Breast epithelium (tissue), 4 donors: ENCODE measurements at regions not wholly inside any gene's neighbourhood (a gene's known extent, or its start where the extent isn't known, plus 50 kb on each side); places are given as distances from the start of the nearest gene placed in this dataset.

Experiments
- DNase-seq, 2 donors: peaks; one replicate each; pipeline ENCODE4 v3.0.0-alpha.2; 2019; ENCODE audit warnings: low spot score in 2 of 2
- H3K27ac ChIP-seq, 2 donors: fragments of 200-600 bp; sonication (generic) in 1 of 2; one replicate each; pipeline ENCODE4 v1.5.1; 2016 to 2019; ENCODE audit warnings: mild to moderate bottlenecking in 1 of 2
- H3K27me3 ChIP-seq, 2 donors: fragments of 200-600 bp; sonication (generic) in 1 of 2; one replicate each; pipeline versions ENCODE4 v1.5.1 to v1.6.0; 2017 to 2019; ENCODE audit warnings: control low read depth in 1 of 2, mild to moderate bottlenecking in 1 of 2
- H3K36me3 ChIP-seq: fragments of 200-600 bp; one replicate; pipeline ENCODE4 v1.5.1; 2019
- H3K4me1 ChIP-seq, 2 donors: fragments of 200-600 bp; sonication (generic); one replicate each; pipeline ENCODE4 v1.5.1; 2016 to 2019; ENCODE audit warnings: control low read depth in 1 of 2
- H3K4me3 ChIP-seq, 3 donors: fragments of 200-600 bp; sonication (generic); 1 replicate in 2 of 3; 2 replicates in 1 of 3; pipeline ENCODE4 v1.5.1; 2016 to 2019; ENCODE audit warnings: mild to moderate bottlenecking in 3 of 3, moderate library complexity in 2 of 3
- H3K9me3 ChIP-seq, 2 donors: fragments of 200-600 bp; sonication (generic) in 1 of 2; one replicate each; pipeline ENCODE4 v1.5.1; 2016 to 2019; ENCODE audit warnings: control low read depth in 1 of 2
- POLR2A ChIP-seq: fragments of 450-650 bp; IDR thresholded peaks from one replicate; pipeline ENCODE4 v1.6.1; 2016; ENCODE audit warnings: antibody characterized with exemption, mild to moderate bottlenecking, moderate library complexity
- POLR2AphosphoS5 ChIP-seq, 3 donors: sonication (generic); formaldehyde crosslinking; IDR thresholded peaks; one replicate each; pipeline ENCODE4 v1.6.1; 2017; ENCODE audit warnings: antibody characterized with exemption in 3 of 3
- intact Hi-C: fragments of 100-400 bp; cut with DNase I; formaldehyde crosslinking; loops from one replicate; pipeline ENCODE4 v1.15.1; 2023; ENCODE audit warnings: low total_unique reads
- TF ChIP-seq, protein P1 (sequence below), 3 donors: fragments of 450-650 bp; IDR thresholded peaks; one replicate each; pipeline ENCODE4 v1.5.1; 2016 to 2017; ENCODE audit warnings: antibody characterized with exemption in 3 of 3, mild to moderate bottlenecking in 3 of 3, moderate library complexity in 3 of 3

DNA sequence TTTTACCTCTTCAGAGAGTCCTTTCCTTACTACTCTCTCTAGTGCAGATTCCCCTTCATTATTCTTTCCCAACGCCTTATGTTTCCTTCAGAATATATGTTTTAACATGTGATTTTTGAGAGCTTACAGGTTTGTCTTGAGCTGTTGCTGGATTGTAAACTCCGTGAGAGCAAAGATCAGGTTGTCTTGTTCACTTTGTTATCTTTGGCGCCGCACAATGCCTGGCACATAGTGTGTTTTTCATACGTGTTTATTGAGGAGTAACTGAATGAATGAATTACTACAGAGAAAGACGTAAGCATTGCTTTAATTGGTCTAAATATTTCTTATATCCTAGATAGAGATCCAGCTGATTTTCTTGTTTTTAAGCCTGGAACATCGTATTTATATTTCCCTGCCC is 80.5 kb upstream of the SLC4A4 start:
- DNase-seq = no peak
- TF ChIP-seq, protein P1, sequence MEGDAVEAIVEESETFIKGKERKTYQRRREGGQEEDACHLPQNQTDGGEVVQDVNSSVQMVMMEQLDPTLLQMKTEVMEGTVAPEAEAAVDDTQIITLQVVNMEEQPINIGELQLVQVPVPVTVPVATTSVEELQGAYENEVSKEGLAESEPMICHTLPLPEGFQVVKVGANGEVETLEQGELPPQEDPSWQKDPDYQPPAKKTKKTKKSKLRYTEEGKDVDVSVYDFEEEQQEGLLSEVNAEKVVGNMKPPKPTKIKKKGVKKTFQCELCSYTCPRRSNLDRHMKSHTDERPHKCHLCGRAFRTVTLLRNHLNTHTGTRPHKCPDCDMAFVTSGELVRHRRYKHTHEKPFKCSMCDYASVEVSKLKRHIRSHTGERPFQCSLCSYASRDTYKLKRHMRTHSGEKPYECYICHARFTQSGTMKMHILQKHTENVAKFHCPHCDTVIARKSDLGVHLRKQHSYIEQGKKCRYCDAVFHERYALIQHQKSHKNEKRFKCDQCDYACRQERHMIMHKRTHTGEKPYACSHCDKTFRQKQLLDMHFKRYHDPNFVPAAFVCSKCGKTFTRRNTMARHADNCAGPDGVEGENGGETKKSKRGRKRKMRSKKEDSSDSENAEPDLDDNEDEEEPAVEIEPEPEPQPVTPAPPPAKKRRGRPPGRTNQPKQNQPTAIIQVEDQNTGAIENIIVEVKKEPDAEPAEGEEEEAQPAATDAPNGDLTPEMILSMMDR (IDR thresholded peaks at IDR 0.05) = no peak
- TF ChIP-seq POLR2A (no peak), POLR2AphosphoS5 (IDR thresholded peaks at IDR 0.05) (no peak)
- intact Hi-C loops = no loop called here
- Histone ChIP-seq H3K27me3 (no peaks in the 10 kb centered on the region), H3K4me1 (no peaks in the 10 kb centered on the region), H3K4me3 (no peak overlapping the region), H3K36me3 (no peaks in the 10 kb centered on the region), H3K9me3 (no peaks in the 10 kb centered on the region), H3K27ac (no peak overlapping the region)

DNA sequence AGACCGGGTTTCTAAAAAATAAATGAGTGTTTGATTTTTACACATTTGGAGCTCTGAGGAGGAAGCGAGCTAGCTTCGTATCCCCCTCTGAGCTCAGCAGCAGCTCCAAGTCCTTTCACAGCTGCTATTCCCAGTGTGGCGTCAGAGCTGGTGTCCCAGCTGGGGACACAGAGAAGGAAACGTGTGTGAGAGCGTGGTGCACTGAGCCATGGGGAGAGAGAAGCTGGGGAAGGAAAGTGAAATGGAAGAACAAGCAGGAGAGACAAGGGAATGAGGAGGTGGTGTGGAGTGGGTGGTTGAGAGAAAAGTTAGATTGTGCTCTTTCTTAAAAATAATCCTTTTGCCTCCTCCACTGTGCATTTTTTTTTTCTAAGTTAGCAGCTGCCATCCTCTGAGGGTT is 79.5 kb upstream of the SLC4A4 start:
- Histone ChIP-seq H3K27ac (no peak overlapping the region), H3K4me1 (no peaks in the 10 kb centered on the region), H3K36me3 (no peaks in the 10 kb centered on the region), H3K27me3 (no peaks in the 10 kb centered on the region), H3K4me3 (no peak overlapping the region), H3K9me3 (no peaks in the 10 kb centered on the region)
- intact Hi-C loops = no loop called here
- DNase-seq = no peak
- TF ChIP-seq POLR2AphosphoS5 (IDR thresholded peaks at IDR 0.05) (no peak), POLR2A (no peak)
- TF ChIP-seq, protein P1 (IDR thresholded peaks at IDR 0.05) = no peak

DNA sequence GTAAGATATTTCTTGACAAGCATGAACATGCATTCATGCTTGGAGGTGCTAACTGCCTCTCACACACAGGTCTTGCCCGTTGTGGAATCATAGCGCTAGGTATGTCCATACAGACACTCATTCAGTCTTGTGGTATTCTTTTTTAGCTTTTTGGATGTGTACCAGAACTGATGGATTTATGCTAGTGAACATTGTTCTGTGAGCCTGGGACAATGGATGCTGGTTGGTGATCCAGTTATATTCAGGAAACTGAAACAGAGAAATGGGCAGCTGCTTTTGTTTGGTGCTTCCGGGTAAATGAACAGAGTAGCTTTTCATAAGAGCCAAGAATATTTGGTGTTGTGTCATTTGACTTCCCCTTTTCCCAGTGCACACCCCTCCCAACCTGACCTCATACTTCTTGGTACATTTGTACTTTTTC is 78.9 kb upstream of the SLC4A4 start:
- intact Hi-C loops = no loop called here
- Histone ChIP-seq H3K4me1 (no peaks in the 10 kb centered on the region), H3K36me3 (no peaks in the 10 kb centered on the region), H3K9me3 (no peaks in the 10 kb centered on the region), H3K4me3 (no peak overlapping the region), H3K27ac (no peak overlapping the region), H3K27me3 (no peaks in the 10 kb centered on the region)
- DNase-seq = peak in 1 of 2 donors; percentile 17
- TF ChIP-seq POLR2AphosphoS5 (IDR thresholded peaks at IDR 0.05) = no peak
- TF ChIP-seq, protein P1 (IDR thresholded peaks at IDR 0.05) = no peak

DNA sequence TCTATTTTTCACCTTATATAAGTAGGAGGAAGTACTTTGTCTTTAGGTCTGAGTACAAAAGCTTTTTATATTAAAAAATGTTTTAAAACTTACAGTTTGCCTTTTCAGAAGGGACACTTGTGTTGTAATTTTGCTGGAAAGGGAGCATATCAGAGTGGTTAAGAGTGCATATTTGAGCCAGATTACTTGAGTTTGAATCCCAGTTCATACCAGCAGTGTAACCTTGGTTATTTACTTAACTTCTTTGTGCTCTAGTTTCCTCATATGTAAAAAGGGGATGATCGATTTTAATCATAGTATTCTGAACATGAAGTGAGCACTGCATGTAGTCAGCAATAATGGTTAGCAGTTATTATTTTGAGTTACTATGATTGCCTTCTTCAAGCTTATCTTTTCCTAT is 78.3 kb upstream of the SLC4A4 start:
- Histone ChIP-seq H3K27me3 (no peaks in the 10 kb centered on the region), H3K36me3 (no peaks in the 10 kb centered on the region), H3K4me3 (no peak overlapping the region), H3K27ac (no peak overlapping the region), H3K4me1 (no peaks in the 10 kb centered on the region), H3K9me3 (no peaks in the 10 kb centered on the region)
- TF ChIP-seq POLR2A (no peak), POLR2AphosphoS5 (IDR thresholded peaks at IDR 0.05) (no peak)
- TF ChIP-seq, protein P1 (IDR thresholded peaks at IDR 0.05) = no peak
- no peak for DNase-seq
- intact Hi-C loops = no loop called here

DNA sequence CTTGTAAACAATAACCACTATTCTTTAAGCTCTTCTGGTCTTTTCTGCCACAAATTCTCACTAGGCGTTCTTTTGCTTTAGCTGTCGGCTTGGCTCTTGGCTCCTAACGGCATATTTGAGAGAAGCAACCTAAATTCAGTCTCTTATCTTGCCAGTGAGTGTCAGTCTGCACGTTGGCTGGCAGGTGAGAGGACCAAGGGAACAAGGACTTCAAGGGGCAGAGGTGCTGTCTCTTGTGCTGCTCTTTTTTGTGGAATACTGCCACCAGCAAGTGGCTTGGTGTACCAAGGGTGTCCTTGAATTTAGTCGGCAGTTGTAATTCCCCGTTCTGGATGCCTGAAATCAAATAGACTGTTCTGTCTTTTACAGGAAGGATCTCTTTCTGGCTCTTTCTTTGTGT is 77.8 kb upstream of the SLC4A4 start:
- intact Hi-C loops = no loop called here
- Histone ChIP-seq H3K27me3 (no peaks in the 10 kb centered on the region), H3K27ac (no peak overlapping the region), H3K4me3 (no peak overlapping the region), H3K36me3 (no peaks in the 10 kb centered on the region), H3K9me3 (no peaks in the 10 kb centered on the region), H3K4me1 (no peaks in the 10 kb centered on the region)
- no peak for TF ChIP-seq POLR2AphosphoS5 (IDR thresholded peaks at IDR 0.05)
- no peak for TF ChIP-seq POLR2A
- TF ChIP-seq, protein P1 (IDR thresholded peaks at IDR 0.05) = no peak
- no peak for DNase-seq
